C4-2B (cell line): ENCODE measurements at regions not wholly inside any gene's neighbourhood (a gene's known extent, or its start where the extent isn't known, plus 50 kb on each side); places are given as distances from the start of the nearest gene placed in this dataset.

Source experiments
- ZFX ChIP-seq: fragments of 450-650 bp; IDR thresholded peaks from 2 replicates; pipeline ENCODE4 v1.6.1; 2017
- TF ChIP-seq, protein P1 (sequence below): fragments of 450-650 bp; conservative IDR thresholded peaks from 2 replicates; pipeline ENCODE4 v1.5.1; 2017; ENCODE audit warnings: mild to moderate bottlenecking

DNA sequence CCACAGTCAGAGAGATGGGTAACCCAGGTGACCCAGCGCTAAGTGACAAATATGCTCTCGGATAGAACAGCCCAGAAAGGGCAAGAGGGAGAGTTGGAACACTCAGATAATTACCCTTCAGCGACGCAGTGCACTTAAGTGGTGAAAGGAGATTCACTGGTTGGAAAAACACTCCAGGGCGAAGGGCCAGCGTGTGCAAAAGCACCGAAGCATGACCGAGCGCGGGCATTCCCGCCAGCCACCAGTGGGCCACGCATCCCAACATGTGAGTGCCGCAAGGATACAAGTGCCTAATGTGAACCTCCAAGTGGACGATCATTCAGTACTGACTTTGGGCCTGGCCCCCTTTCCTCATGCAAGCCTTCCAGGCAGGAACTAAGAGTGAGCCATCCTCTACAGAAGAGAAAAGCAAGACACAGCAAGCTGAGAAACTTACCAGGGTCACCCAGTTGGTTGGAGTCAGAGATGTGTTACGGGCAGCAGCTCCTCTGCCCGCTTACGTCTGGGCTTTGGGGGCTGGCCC is 258.4 kb downstream of the C16orf95 start:
- TF ChIP-seq, protein P1, sequence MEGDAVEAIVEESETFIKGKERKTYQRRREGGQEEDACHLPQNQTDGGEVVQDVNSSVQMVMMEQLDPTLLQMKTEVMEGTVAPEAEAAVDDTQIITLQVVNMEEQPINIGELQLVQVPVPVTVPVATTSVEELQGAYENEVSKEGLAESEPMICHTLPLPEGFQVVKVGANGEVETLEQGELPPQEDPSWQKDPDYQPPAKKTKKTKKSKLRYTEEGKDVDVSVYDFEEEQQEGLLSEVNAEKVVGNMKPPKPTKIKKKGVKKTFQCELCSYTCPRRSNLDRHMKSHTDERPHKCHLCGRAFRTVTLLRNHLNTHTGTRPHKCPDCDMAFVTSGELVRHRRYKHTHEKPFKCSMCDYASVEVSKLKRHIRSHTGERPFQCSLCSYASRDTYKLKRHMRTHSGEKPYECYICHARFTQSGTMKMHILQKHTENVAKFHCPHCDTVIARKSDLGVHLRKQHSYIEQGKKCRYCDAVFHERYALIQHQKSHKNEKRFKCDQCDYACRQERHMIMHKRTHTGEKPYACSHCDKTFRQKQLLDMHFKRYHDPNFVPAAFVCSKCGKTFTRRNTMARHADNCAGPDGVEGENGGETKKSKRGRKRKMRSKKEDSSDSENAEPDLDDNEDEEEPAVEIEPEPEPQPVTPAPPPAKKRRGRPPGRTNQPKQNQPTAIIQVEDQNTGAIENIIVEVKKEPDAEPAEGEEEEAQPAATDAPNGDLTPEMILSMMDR, result no peak
- no peak for TF ChIP-seq ZFX
